CD4-positive, alpha-beta T cell treated with Interleukin-1 beta for 1 hour (primary cell): ENCODE measurements at regions not wholly inside any gene's neighbourhood (a gene's known extent, or its start where the extent isn't known, plus 50 kb on each side); places are given as distances from the start of the nearest gene placed in this dataset.
"Not testable (repeated sequence)": the region's sequence is repeated elsewhere in the genome, so short reads cannot be mapped to it uniquely, and the experiment has no call there.

Experiments
- DNase-seq, 2 donors: peaks; one replicate each; pipeline ENCODE4 v3.0.0-alpha.2; 2020 to 2022

DNA sequence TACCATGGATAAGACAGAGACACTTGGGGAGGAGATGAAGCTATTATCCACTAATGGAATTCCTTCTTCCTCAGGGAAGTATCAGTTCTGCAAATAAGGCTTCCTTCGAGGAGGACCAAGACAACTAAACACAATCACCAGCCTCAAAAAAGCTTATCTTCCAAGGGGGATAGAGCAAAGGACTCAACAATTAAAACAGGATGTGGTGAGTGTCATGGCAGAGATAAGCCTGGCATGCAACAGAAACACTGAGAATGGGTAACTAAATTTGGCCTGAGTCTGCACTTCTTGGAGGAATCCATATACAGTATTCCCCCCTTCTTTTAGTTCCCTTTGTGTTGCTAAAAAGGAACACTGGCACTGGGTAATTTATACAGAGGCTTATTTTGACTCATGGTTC, 1285.2 kb downstream of the GATA3 start:
- DNase-seq = no peak

DNA sequence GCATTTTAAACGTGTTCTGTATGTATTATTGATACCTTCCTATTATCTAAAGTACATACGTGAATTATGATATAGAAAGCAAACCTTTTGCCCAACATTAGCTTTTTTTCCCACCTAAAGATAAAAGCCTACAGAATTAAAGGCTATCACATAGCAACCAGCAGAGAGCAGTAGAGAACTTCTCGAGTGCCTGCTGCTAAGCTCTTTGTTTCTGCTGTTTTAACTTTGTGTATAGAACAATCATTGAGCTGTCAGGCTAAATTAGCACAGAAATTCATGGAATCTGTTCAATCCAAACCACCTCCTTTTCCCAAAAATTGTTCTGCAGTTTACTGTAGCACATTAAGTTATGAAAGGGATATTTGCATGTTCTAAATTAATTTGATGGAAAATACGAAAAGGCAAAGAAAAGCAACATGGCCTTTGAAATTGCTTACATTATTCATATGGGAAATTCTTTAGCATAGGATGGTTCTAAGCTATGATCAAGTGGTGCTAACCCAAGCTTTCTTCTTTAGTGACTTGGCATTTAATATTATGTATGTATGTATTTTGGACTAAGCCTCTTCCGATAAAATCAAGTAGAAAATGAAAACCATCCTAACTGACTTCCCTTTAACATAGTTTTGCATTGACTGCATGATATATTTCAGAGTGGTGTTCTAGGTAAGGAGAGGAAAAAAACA, 1288.5 kb downstream of the GATA3 start:
- DNase-seq = peak in 1 of 2 donors; percentile 16

DNA sequence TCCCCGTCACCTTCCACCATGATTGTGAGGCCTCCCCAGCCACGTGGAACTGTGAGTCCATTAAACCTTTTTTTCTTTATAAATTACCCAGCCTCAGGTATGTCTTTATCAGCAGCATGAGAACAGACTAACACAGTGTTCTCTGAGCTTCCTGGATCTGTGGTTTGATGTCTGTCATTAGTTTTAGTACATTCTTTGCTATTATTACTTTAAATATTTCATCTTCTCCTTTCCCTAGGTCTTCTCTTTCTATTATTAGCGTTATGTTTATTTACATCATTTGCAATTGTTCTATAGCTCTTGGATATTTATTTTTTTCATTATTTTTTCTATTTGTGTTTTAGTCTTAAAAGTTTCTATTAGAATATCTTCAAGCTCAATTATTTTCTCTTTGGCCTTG, 1293.4 kb downstream of the GATA3 start:
- not testable (repeated sequence) for DNase-seq

DNA sequence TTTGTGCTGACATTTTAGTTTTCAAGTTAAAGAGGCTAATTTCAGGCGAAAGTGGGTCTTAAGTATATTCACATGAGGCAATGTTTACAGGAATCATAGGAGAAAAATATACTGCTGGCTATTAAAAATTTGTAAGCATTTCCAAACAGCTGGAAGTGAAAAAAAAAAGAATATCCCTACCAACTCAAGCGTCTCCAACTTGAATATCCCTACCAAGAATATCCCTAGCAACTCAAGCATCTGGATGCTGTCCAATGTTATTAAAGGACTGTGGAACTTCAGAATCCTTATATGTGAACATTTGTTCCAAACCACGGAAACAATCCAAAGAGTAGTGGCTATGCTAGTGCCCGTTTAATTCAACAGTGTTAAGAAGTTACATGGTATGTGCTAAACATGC, 1303.0 kb downstream of the GATA3 start:
- DNase-seq = no peak

DNA sequence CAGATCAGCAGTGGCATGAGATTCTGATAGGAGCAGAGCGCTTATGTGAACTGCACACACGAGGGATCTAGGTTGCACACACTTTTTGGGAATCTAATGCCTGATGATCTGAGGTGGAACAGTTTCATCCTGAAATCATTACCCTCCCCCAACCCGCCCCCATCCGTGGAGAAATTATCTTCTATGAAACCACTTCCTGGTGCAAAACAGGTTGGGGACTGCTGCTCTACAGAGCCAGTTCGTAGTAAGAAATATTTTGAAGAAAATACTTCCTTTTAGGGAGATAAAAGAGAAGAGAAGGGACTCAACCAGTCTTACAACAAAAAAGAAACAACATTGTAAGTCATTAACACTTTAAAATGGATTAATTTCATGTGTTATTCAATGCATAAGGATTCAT, 1308.2 kb downstream of the GATA3 start:
- no peak for DNase-seq

DNA sequence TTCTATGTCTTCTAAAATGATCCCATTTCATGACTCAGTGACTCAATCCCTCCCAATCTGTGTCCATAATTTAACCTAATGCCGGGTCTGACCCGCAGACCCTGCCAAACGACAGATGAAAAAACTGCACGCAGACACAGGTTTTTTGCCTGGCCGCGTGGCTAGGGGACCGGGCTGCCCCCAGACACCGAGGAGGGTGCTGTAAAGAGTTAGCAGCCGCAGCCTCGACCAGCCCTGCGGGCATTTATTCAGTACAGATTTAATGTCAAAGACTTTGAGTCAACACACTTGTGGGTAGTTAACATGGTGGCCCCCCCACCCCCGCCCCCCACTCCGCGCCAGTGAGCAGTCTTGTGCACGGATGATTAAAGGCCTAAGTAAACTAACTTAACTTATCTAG, 1324.7 kb downstream of the GATA3 start:
- DNase-seq = no peak

DNA sequence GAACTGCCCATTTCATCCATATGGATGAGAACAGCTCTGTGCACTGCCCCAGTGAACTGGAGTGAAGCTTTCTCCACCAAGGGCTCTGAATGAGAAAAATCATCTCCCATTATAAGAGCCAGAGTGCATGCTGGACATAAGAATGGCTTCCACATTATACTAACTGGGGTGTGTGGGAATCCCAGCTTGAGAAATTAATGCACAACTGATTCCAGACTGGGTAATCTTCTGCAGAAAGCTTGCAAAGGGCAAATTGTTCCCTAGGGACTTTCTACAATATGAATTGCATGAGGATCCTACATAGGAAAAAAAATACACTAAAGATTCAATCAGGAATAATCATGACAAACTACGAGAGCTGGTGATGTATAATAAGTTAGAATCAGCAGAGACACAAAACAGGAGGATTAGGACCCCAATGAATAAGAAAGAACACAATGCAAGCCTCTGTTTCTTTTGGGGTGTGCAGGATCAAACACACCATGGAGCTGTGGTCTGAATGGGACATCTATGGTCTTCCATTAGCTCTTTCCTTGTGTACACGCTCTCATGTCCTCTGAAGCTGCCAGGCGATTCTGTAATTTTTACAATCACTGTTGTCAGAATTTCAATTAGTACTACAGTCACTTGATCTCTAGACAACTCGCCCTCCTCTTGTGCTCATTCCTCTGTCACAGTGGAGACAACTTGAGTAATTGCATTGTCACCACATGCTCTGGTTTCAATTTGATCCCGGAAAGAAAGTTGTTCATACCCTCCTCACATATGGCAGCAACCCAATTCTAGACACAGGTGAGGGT, 1327.4 kb downstream of the GATA3 start:
- DNase-seq = no peak

DNA sequence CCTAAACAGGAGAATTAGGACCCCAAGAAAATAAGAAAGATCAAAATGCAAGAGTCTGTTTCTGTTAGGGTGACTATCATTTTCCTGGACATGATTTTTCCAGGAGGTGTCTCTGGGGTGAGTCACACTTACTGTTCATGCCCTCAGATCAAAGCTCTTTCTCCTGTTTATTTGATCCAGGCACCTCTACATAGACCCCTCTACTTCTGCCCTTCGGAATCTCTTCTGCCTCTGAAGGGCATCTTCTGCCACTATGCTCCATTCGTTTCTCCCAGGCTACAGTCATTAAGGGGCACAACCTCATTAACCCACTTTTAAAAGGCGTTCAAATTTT, 1328.0 kb downstream of the GATA3 start:
- no peak for DNase-seq

DNA sequence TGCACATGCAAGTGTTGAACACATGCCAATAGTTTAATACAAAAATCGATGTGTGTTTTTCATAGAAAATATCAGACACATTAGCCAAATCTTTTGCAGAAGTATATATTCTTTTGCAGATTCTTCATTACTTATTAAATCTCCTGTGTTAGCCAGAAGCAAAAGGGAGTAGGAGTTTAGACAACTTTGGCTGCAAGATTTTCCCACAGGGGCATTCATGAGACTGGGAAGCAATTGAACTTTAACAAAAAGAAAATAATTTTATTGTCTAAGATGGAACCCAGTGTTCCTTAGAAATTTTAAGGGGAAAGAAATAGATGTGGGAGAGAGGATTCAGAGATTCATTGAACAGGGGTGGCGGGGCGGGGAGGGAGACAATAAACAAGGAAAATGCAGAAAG, 1336.0 kb downstream of the GATA3 start:
- no peak for DNase-seq

DNA sequence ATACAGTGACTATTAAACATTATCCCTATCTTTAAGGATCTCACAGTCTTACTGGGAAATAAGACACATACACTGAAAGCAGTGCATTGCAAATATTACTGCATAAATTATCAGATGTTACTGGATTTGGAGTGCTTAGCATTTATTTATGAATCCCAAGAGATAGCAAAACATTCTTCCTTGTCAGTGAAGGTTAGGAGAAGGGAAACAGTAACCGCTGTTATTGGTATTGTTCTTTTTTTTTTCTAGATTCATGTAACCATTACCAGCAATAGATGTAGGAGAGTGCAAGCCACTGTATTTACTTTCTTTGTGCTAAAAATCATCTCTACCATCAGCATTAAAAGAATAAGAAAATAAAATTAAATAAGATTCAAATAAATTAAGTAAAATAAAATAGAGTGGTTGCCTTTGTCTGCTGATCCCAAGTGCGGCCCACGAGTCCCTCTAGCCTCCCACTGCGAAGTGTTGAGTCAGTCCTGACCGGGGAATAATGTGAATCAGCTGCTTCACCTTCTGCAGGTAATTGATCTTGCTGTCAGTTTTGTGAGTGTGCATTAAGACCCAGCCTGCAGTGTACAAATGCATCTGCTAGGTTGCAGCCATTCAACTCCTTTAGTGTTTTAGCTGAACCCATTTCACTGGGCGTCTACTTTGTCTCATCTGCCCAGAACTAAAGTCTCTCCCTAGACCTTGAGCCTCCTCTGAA, 1344.9 kb downstream of the GATA3 start:
- no peak for DNase-seq

DNA sequence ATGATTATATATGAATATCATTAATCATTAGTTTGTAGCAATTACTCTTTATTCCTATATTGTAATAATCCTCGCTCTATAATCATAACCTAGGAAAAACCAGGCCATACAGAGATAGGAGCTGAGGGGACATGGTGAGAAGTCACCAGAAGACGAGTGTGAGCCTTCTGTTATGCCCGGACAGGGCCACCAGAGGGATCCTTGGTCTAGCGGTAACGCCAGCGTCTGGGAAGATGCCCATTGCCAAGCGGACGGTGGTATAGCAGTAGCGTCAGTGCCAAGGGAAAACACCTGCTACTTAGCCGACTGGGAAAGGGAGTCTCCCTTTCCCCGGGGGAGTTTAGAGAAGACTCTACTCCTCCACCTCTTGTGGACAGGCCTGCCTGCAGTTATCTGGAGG, 1347.6 kb downstream of the GATA3 start:
- DNase-seq = not testable (repeated sequence)

DNA sequence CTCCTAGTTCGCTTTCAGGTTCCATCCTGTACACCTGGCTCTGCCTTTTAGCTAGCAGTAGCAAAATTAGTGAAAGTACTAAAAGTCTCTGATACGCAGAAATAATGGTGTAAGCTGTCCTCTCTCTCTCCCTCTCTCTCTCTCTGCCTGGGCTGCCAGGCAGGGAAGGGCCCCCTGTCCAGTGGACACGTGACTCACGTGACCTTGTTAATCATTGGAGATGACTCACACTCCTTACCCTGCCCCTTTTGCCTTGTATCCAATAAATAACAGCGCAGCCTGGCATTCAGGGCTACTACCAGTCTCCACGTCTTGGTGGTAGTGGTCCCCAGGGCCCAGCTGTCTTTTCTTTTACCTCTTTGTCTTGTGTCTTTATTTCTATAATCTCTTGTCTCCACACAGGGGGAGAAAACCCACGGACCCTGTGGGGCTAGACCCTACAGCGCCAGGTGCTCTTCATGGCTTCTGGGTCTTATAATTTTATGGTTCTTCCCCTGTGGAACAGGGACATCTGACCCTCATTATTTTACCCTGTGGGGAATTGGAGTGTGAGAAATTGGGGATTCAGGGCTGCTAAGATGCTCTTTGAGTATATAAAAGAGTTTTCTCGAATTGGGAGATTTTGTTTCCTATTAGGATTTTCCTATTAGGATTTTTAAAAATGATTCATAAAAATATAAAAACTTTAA, 1348.2 kb downstream of the GATA3 start:
- not testable (repeated sequence) for DNase-seq

DNA sequence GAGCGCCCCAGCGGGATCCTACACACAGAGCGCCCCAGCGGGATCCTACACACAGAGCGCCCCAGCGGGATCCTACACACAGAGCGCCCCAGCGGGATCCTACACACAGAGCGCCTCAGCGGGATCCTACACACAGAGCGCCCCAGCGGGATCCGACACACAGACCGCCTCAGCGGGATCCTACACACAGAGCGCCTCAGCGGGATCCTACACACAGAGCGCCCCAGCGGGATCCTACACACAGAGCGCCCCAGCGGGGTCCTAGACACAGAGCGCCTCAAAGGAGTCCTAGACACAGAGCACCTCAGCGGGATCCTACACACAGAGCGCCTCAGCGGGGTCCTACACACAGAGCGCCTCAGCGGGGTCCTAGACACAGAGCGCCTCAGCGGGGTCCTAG, 1352.7 kb downstream of the GATA3 start:
- DNase-seq = not testable (repeated sequence)

DNA sequence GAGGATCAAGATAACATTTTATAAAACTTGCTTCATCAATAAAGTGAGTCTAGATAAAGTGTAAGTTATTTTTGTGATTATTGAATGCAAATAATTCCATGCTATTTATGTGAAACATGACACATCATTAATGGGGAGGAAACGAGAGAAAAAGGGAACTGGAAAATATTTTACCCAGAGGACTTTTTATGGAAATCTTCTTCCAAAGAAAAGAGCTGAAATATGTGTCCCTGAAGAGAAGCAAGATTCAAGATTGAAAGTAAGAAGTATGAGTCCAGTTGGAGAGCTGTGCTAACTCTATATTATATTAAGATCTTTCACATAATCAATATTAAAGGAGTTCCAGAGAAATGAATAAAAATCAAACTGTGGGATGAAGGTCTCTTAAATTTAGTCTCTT, 1361.8 kb downstream of the GATA3 start:
- no peak for DNase-seq

DNA sequence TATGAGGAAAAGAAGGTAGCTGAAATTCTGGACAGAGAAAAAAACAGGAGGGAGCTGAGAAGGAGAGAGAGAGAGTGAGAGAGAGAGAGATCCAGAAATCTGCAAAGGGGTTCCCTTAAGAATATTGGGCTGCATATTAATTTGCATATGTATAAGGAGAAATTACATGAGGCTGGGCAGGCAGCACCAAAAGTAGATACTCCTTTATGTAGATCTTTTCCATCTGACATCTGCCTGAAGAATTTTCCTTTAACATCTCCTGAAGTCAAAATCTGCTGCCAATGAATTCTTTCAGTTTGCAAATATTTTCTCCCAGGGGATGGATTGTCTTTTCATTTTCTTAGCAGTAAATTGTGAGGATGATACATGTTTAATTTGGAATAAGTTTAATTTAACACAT, 1365.3 kb downstream of the GATA3 start:
- DNase-seq = no peak

DNA sequence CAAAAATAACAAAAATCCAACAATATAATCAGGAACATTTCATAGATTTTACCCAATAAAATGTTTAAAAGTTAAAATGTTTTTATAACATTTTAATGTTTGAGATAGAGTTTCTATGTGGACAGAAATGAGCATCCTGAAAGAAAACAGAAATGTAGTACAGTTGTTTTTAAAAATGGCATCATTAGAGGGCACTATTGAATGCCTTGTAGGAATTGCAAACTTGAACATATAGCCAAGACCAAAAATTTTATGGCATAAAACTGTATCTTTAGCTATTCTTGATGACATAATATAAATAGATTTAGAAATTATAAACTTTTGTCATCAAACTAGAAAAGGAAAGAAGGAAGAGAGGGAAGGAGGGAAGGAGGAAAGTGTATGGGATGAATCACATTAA, 1372.7 kb downstream of the GATA3 start:
- no peak for DNase-seq

DNA sequence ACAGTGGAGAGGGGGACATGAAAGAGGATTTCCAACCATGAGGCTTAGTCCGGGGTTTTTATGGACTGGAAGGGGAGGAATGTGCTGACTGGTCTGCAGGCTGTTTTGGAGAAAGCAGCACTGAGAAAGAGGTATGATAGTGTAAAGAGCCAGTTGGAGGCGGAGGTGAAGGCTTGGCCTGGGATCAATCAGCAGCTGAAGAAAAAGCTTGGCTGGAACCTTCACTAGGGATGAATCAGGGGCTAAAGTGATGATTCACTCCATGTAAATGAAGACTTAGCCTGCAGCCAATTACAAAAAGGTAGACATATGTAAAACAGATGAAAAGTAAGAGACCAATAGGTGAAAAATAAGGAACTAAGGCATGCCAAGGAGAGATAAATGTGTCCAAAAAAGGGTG, 1382.6 kb downstream of the GATA3 start:
- no peak for DNase-seq

DNA sequence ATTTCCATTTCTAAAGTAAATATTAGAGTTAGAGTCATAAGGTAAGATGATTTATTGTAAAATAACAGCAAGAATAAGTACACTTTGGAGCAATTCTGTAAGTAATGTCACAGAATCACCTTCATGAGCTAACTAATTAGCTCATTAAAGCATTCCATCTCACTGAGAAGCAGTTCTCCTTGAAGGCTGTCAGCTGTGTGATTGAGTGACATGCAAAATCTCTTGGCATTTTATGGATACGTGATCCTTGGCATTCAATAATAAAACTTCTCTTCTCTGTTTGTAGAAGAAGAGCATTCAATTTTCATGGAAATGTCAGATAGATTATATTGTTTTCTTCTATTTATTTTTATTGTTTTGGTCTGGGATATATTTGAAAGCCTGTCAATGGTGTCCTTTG, 1389.3 kb downstream of the GATA3 start:
- DNase-seq = no peak

DNA sequence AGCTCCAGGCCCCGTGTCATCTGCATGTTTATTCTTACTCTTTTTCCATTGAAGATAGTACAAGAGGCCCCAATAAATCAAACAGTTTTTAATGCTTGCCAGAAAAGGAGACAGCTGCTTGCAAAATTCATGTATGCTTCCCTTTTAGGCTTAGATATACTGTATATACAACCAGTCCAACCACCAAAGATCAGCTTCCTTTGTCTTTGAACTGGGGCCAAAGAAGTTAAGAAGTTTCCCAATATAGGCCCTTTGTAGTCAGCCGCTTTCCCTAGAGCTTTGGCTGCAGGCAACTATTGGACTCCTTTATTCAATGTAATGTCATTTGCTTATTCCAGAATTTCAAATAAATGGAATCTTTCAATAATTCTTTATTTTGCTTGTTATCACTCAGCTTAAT, 1395.0 kb downstream of the GATA3 start:
- no peak for DNase-seq

DNA sequence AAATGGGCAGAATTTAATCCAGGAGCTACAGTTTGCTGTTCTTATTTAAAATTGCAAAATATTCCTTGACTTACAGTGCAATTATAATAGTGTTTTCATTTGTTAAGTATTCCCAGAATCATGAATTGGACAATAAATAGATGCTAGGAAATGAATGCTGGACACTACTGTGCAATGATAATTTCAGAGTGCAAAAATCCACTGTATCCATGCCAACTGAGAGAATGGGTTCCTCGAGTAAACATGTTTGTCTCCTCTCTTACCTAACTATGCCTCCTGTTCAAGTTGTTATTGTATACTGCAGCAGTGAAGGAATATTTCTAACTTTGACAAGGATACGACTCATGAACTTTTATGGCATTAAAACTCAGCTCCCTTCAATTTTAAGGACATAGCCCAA, 1396.3 kb downstream of the GATA3 start:
- DNase-seq = no peak

DNA sequence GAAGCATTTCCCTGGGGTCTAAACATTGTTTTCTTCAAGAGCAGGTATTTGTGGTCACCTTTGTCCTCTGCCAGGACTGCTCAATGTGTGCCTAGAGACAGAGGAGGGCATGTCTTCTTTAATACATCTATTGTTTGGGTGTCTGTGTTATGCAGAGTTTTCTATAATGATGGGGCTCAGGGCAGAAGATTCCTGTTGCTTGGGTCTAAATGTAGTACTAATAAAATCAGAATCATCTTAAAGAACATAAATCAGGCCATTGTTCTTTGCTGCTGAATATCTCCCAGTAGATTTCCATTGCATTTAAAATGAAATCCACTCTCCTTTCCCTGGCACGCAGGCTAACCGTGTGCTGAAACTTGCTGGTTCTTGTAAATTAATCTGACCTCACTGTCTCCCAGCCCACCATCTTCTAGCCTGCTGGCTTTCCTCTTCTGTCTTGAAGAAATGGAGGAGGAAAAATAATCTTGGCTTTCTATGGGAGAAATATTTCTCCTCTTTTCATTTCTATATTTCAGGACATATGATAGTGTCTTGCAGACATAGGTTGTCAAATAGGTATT, 1396.8 kb downstream of the GATA3 start:
- no peak for DNase-seq

DNA sequence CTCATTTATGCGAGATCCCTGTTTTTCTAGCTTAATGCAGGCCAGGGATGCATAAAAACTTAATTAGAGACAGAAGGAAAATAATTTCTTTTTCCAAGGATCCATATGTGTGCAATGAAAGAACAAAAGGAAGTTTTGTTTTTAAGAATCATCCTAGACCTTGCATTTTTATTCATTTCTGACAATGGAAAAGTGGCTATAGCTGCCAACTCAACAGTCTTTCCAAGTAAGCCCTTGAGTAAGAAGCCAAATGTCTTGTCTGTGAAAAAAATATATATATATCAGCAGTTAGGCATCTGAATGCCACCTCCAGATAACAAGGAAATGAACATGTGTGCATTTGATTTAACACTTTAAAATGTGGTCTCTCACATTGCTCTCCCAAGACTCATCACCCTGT, 1397.6 kb downstream of the GATA3 start:
- DNase-seq = no peak

DNA sequence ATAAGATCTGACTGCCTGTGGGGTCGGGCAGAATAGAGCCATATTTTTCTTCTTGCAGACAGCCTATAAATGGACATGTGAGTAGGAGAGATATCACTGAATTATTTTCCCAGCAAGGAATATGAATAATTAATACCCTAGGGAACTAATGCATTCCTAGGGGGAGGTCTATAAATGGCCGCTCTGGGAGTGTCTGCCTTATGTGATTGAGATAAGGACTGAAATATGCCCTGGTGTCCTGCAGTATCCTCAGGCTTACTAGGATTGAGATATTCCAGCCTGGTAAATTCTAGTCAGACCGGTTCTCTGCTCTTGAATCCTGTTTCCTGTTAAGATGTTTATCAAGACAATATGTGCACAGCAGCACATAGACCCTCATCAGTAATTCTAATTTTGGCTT, 1399.4 kb downstream of the GATA3 start:
- not testable (repeated sequence) for DNase-seq
